ENCODE measurements at regions not wholly inside any gene's neighbourhood (a gene's known extent, or its start where the extent isn't known, plus 50 kb on each side); places are given as distances from the start of the nearest gene placed in this dataset.
"Not testable (repeated sequence)": the region's sequence is repeated elsewhere in the genome, so short reads cannot be mapped to it uniquely, and the experiment has no call there.

- Histone ChIP-seq H3K27me3 (no peaks in the 10 kb centered on the region), H3K36me3 (no peaks in the 10 kb centered on the region), H3K27ac (no peak overlapping the region), H3K4me1 (no peaks in the 10 kb centered on the region), H3K4me3 (no peak overlapping the region), H3K9me3 (no peaks in the 10 kb centered on the region)
- intact Hi-C loops (cut with DNase I) = no loop called here
- DNase-seq (ENCODE audit: low spot score in 2 of 2) = no peak
- TF ChIP-seq, protein P1, sequence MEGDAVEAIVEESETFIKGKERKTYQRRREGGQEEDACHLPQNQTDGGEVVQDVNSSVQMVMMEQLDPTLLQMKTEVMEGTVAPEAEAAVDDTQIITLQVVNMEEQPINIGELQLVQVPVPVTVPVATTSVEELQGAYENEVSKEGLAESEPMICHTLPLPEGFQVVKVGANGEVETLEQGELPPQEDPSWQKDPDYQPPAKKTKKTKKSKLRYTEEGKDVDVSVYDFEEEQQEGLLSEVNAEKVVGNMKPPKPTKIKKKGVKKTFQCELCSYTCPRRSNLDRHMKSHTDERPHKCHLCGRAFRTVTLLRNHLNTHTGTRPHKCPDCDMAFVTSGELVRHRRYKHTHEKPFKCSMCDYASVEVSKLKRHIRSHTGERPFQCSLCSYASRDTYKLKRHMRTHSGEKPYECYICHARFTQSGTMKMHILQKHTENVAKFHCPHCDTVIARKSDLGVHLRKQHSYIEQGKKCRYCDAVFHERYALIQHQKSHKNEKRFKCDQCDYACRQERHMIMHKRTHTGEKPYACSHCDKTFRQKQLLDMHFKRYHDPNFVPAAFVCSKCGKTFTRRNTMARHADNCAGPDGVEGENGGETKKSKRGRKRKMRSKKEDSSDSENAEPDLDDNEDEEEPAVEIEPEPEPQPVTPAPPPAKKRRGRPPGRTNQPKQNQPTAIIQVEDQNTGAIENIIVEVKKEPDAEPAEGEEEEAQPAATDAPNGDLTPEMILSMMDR (IDR thresholded peaks at IDR 0.05) = no peak
Measured at GRCh38 chr1:232859216-232859615, 54.0 kb downstream of the MAP10 start.

DNA sequence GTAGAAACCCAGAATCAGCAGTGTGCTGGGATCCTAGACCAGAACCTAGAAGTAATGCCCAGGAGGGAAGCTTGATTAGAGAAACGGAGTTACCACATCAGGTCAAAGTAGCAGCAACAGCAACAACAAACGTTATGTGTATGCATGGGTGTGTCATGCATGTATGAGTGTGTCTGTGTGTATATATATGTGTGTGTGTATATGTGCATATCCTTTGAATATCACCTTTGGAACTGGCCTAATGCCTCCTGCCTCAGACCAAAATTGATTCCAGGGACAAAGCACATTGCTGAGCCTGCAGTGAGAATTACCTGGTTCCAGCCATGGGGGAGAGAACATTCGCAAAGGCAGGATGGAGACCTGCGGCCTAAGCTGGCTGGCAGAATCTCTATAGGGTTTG lies 55.9 kb downstream of the MAP10 start:
- Histone ChIP-seq H3K9me3 (no peaks in the 10 kb centered on the region), H3K36me3 (no peaks in the 10 kb centered on the region), H3K4me1 (no peaks in the 10 kb centered on the region), H3K4me3 (no peak overlapping the region), H3K27ac (no peak overlapping the region), H3K27me3 (no peaks in the 10 kb centered on the region)
- DNase-seq (ENCODE audit: low spot score in 2 of 2) = no peak
- TF ChIP-seq, protein P1 (IDR thresholded peaks at IDR 0.05) = no peak
- intact Hi-C loops (cut with DNase I) = no loop called here

- no peaks in the 10 kb centered on the region for H3K27me3 ChIP-seq
- intact Hi-C loops (cut with DNase I) = no loop called here
- no peak overlapping the region for H3K27ac ChIP-seq
- no peak for DNase-seq (ENCODE audit: low spot score in 2 of 2)
- no peaks in the 10 kb centered on the region for H3K9me3 ChIP-seq
- TF ChIP-seq, protein P1 (IDR thresholded peaks at IDR 0.05) = no peak
- no peak overlapping the region for H3K4me3 ChIP-seq
- no peaks in the 10 kb centered on the region for H3K36me3 ChIP-seq
- H3K4me1 ChIP-seq = no peaks in the 10 kb centered on the region
Measured at GRCh38 chr1:232863544-232864275, 58.5 kb downstream of the MAP10 start.

DNA sequence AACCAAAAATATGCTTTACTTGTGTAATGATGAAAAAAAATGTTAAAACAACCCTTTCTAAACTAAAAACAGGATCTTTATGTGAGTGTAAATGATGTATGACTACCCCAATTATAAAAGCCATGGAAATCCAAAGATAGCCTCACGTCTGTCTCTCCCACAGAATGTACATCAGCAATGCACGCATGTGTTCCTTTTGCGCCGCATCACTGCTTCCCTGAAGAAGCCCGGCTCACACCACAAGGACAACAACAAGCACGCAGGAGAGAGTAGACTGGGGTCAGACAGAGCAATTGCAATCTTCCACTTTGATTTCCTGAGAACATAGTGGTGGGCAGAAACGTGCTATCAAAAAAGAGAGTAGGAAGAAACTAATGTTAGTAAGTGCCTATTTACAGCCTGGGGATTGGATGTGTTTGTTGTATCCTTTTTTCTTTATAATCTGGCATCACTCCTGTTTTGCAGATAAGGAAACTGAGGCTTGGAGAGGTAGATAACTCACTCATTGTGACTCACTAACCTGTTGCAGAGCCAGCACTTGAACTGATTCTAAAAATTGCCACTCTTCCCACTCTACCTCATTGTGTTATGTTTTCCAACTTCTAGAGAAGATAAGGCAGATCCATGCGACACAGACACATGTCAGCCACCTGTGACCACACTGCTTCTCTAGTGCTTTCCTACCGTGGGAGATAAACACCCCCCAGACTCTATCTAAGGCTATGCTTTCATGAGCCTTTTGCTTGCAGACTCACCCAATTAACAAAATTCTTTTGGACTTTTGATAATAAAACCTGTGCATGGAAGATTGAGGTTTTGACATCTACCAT lies 60.1 kb downstream of the MAP10 start:
- Histone ChIP-seq H3K27me3 (no peaks in the 10 kb centered on the region), H3K4me1 (no peaks in the 10 kb centered on the region), H3K27ac (no peak overlapping the region), H3K4me3 (no peak overlapping the region), H3K9me3 (no peaks in the 10 kb centered on the region), H3K36me3 (no peaks in the 10 kb centered on the region)
- DNase-seq (ENCODE audit: low spot score in 2 of 2) = no peak
- intact Hi-C loops (cut with DNase I) = no loop called here
- TF ChIP-seq, protein P1 (IDR thresholded peaks at IDR 0.05) = no peak

DNA sequence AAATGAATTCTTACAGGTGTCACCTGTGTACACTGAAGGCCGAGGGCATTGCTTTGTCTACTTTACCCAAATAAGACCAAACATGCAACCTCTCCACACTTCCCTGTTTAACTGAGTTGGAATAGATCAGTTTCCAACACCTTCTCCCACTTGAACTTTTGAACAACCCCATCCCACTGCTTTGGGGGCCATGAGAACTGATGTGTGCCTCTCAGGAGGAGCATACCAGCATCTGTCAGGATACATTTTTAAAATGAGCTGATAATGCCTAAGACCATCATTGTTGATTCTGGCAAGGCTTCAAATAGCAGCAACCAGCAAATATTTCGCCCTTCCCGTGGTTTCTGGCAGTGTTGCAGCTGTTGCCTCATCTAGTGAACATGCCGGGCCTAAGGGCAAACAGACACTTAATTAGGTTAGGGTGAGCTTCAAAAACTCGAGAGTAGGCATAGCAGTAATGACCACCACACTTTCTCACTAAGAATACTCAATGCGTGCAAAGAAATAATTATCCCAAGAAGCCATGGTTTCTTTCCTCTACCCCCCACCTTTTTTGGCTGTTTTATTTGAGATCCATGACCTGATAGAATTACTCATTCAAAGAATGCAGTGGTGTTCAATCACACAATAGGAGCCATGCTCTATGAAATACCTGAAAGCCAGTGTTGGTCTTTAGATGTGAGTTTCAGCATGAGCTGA lies 63.7 kb downstream of the MAP10 start:
- no peaks in the 10 kb centered on the region for H3K36me3 ChIP-seq
- intact Hi-C loops (cut with DNase I) = no loop called here
- H3K4me1 ChIP-seq = no peaks in the 10 kb centered on the region
- no peaks in the 10 kb centered on the region for H3K27me3 ChIP-seq
- DNase-seq (ENCODE audit: low spot score in 2 of 2) = no peak
- TF ChIP-seq, protein P1 (IDR thresholded peaks at IDR 0.05) = no peak
- H3K27ac ChIP-seq = no peak overlapping the region
- no peak overlapping the region for H3K4me3 ChIP-seq
- H3K9me3 ChIP-seq = no peaks in the 10 kb centered on the region

GRCh38 chr1:232871291-232871969 lies 66.2 kb downstream of the MAP10 start:
- H3K27ac ChIP-seq = not testable (repeated sequence)

More at GRCh38 chr1:232871291-232871969, 66.2 kb downstream of the MAP10 start:
- H3K4me3 ChIP-seq; intact Hi-C loops (cut with DNase I); H3K4me1 ChIP-seq; H3K9me3 ChIP-seq; DNase-seq (ENCODE audit: low spot score in 2 of 2); H3K27me3 ChIP-seq; H3K36me3 ChIP-seq: not testable (repeated sequence)
